IMR-90 (cell line): ENCODE measurements at regions not wholly inside any gene's neighbourhood (a gene's known extent, or its start where the extent isn't known, plus 50 kb on each side); places are given as distances from the start of the nearest gene placed in this dataset.
A peak's percentile ranks its signal among the peaks of the same experiment; 100 is the strongest.

ENCODE experiments used
- ATAC-seq: fragments of 200-7000 bp; cut with Tn5 transposase; 2 replicates; pipeline ENCODE4 v1.9.1; 2020; ENCODE audit warnings: low read depth, mild to moderate bottlenecking, moderate library complexity
- BruUV-seq: library from RNA; stranded (reverse); fragments of 400-500 nt; replicated peaks from 2 replicates; lab custom pipeline; 2021; lab: Mats Ljungman, UMichigan
- CTCF ChIA-PET: fragments of 300-600 bp; formaldehyde crosslinking; extraction: SDS; loops from one replicate; lab custom pipeline; 2021; ENCODE audit warnings: antibody characterized with exemption; lab: Yijun Ruan, JAX
- POLR2A ChIA-PET: fragments of 300-600 bp; sonication (Branson Sonifier 250); formaldehyde crosslinking; loops from one replicate; lab custom pipeline; 2022; ENCODE audit warnings: antibody characterized with exemption; ENCODE audit not compliant: unreplicated experiment; lab: Charles Lee
- DNase-seq: peaks from one replicate; pipeline ENCODE4 v3.0.0; 2013
- H2AFZ ChIP-seq: replicated peaks from 2 replicates; pipeline ENCODE3; 2013; ENCODE audit warnings: low read length, mild to moderate bottlenecking; ENCODE audit not compliant: poor library complexity
- H2AK5ac ChIP-seq: 2 replicates; pipeline ENCODE4 v1.6.1; 2013; ENCODE audit warnings: low read depth, low read length, inconsistent platforms
- H2AK9ac ChIP-seq: replicated peaks from 2 replicates; pipeline ENCODE3; 2013; ENCODE audit warnings: mild to moderate bottlenecking, low read depth, low read length, moderate library complexity; ENCODE audit not compliant: poor library complexity
- H2BK120ac ChIP-seq: 2 replicates; pipeline ENCODE4 v1.6.1; 2013; ENCODE audit warnings: low read depth, low read length, inconsistent platforms
- H2BK15ac ChIP-seq: 3 replicates; pipeline ENCODE4 v1.6.1; 2013; ENCODE audit warnings: low read depth, low read length, inconsistent platforms
- H2BK20ac ChIP-seq: 2 replicates; pipeline ENCODE4 v1.6.1; 2013; ENCODE audit warnings: low read depth, mild to moderate bottlenecking, inconsistent platforms, low read length, moderate library complexity
- H2BK5ac ChIP-seq: 2 replicates; pipeline ENCODE4 v1.6.1; 2013; ENCODE audit warnings: mild to moderate bottlenecking, low read depth, low read length, inconsistent platforms; ENCODE audit not compliant: poor library complexity, severe bottlenecking
- H3K14ac ChIP-seq: replicated peaks from 2 replicates; pipeline ENCODE4 v1.6.1; 2013; ENCODE audit warnings: low read depth, low read length, inconsistent platforms
- H3K18ac ChIP-seq: 2 replicates; pipeline ENCODE4 v1.6.1; 2013; ENCODE audit warnings: low read depth, low read length, control low read depth
- H3K23ac ChIP-seq: 2 replicates; pipeline ENCODE4 v1.6.1; 2013; ENCODE audit warnings: low read depth, low read length, inconsistent platforms
- H3K27ac ChIP-seq: 2 replicates; pipeline ENCODE4 v1.5.1; 2013; ENCODE audit warnings: mild to moderate bottlenecking, control low read depth, low read length; ENCODE audit not compliant: insufficient read depth
- H3K27me3 ChIP-seq: 2 replicates; pipeline ENCODE4 v1.6.1; 2013; ENCODE audit warnings: low read length; ENCODE audit not compliant: control insufficient read depth, insufficient read depth
- H3K36me3 ChIP-seq: 2 replicates; pipeline ENCODE4 v1.6.1; 2013; ENCODE audit warnings: low read length, mixed read lengths; ENCODE audit not compliant: control insufficient read depth, insufficient read depth
- H3K4ac ChIP-seq: 2 replicates; pipeline ENCODE4 v1.6.1; 2013; ENCODE audit warnings: low read depth, low read length, inconsistent platforms
- H3K4me1 ChIP-seq: 2 replicates; pipeline ENCODE4 v1.6.1; 2013; ENCODE audit warnings: low read length, mixed read lengths; ENCODE audit not compliant: control insufficient read depth, insufficient read depth
- H3K4me2 ChIP-seq: 2 replicates; pipeline ENCODE4 v1.6.1; 2013; ENCODE audit warnings: low read depth, mild to moderate bottlenecking, control low read depth, low read length, moderate library complexity
- H3K4me3 ChIP-seq: 2 replicates; pipeline ENCODE4 v1.5.1; 2013; ENCODE audit warnings: low read depth, mild to moderate bottlenecking, control low read depth, low read length, moderate library complexity; ENCODE audit not compliant: insufficient read depth
- H3K56ac ChIP-seq: 2 replicates; pipeline ENCODE4 v1.6.1; 2013; ENCODE audit warnings: low read length, inconsistent platforms; ENCODE audit not compliant: insufficient read depth; ENCODE audit errors: extremely low read depth
- H3K79me1 ChIP-seq, 2 experiments: 2 replicates each; pipeline ENCODE4 v1.6.1; 2013; ENCODE audit warnings: low read length in 2 of 2, inconsistent platforms in 1 of 2, low read depth in 1 of 2
- H3K9ac ChIP-seq: 2 replicates; pipeline ENCODE4 v1.6.1; 2013; ENCODE audit warnings: low read depth, low read length, control low read depth
- H3K9me1 ChIP-seq: 2 replicates; pipeline ENCODE4 v1.6.1; 2013; ENCODE audit warnings: low read length, inconsistent platforms; ENCODE audit not compliant: insufficient read depth
- H3K9me3 ChIP-seq: 2 replicates; pipeline ENCODE4 v1.6.1; 2013; ENCODE audit warnings: low read length; ENCODE audit not compliant: control insufficient read depth, insufficient read depth
- H4K20me1 ChIP-seq: 2 replicates; pipeline ENCODE4 v1.6.1; 2013; ENCODE audit warnings: low read length, inconsistent platforms; ENCODE audit not compliant: insufficient read depth
- H4K5ac ChIP-seq: 2 replicates; pipeline ENCODE4 v1.6.1; 2013; ENCODE audit warnings: mild to moderate bottlenecking, low read depth, low read length, control low read depth
- H4K8ac ChIP-seq, 2 experiments: 2 replicates each; pipeline ENCODE4 v1.6.1; 2013; ENCODE audit warnings: low read depth in 2 of 2, low read length in 2 of 2, control low read depth in 1 of 2, inconsistent platforms in 1 of 2
- H4K91ac ChIP-seq: 2 replicates; pipeline ENCODE4 v1.6.1; 2013; ENCODE audit warnings: low read depth, low read length, inconsistent platforms; ENCODE audit not compliant: insufficient read depth
- CHD1 ChIP-seq: IDR thresholded peaks from 2 replicates; pipeline ENCODE4 v1.6.1; 2012; ENCODE audit warnings: low read depth, low read length, improper control_type of control experiment
- ELK1 ChIP-seq: fragments of 150-350 bp; IDR thresholded peaks from 2 replicates; pipeline ENCODE4 v1.6.1; 2016; ENCODE audit warnings: low read depth, mild to moderate bottlenecking, low read length, moderate library complexity, borderline replicate concordance
- MXI1 ChIP-seq: IDR thresholded peaks from 2 replicates; pipeline ENCODE4 v1.6.1; 2012; ENCODE audit warnings: low read depth, mild to moderate bottlenecking, low read length, moderate library complexity, borderline replicate concordance
- NFE2L2 ChIP-seq: fragments of 150-350 bp; IDR thresholded peaks from 2 replicates; pipeline ENCODE4 v1.6.1; 2016; ENCODE audit warnings: low read depth, mild to moderate bottlenecking, low read length
- RFX5 ChIP-seq: IDR thresholded peaks from 2 replicates; pipeline ENCODE4 v1.8.0; 2012; ENCODE audit warnings: low read depth, mild to moderate bottlenecking, low read length, moderate library complexity
- SMC3 ChIP-seq: fragments of 150-350 bp; IDR thresholded peaks from 2 replicates; pipeline ENCODE4 v1.6.1; 2016; ENCODE audit warnings: low read depth, mild to moderate bottlenecking, antibody characterized with exemption, low read length, moderate library complexity
- USF2 ChIP-seq: fragments of 150-350 bp; IDR thresholded peaks from 2 replicates; pipeline ENCODE4 v1.6.1; 2017; ENCODE audit warnings: mild to moderate bottlenecking, antibody characterized with exemption, low read length, low read depth
- WGBS, 2 experiments: methylation state at CpG; one replicate each; pipeline versions ENCODE4 v1.1.5 to v1.1.7; 2013; ENCODE audit warnings: missing lambda C conversion rate in 2 of 2; ENCODE audit not compliant: insufficient read length in 1 of 2; ENCODE audit errors: extremely low coverage in 2 of 2; 5-methylcytosine and 5-hydroxymethylcytosine counted together
- dilution Hi-C: fragments of 300-500 bp; cut with HindIII; formaldehyde crosslinking; loops from one replicate; pipeline ENCODE4 v1.14.3; 2018; ENCODE audit warnings: low sequenced_read_pairs; ENCODE audit not compliant: unreplicated experiment
- in situ Hi-C: fragments of 300-500 bp; cut with MboI; formaldehyde crosslinking; loops from 3 replicates; pipeline ENCODE4 v1.14.3; 2019; ENCODE audit warnings: low sequenced_read_pairs, inconsistent platforms, mixed read lengths
- intact Hi-C: fragments of 100-400 bp; cut with micrococcal nuclease; formaldehyde crosslinking; loops from 2 replicates; pipeline ENCODE4 v1.10.0; 2022

GRCh38 chr1:244165021-244165420 is 113.9 kb downstream of the ZBTB18 start:
- Histone ChIP-seq H2BK20ac (peak overlapping the region; percentile 97), H3K79me1 (no peaks in the 10 kb centered on the region), H2AK9ac (peak overlapping the region; percentile 10), H3K4me2 (no peak overlapping the region), H3K27me3 (no peaks in the 10 kb centered on the region), H2AFZ (peak overlapping the region; percentile 17), H3K27ac (no peak overlapping the region), H3K36me3 (no peaks in the 10 kb centered on the region), H4K5ac (no peak overlapping the region), H2BK120ac (peak overlapping the region; percentile 98), H2AK5ac (peak overlapping the region; percentile 92), H3K9me3 (no peaks in the 10 kb centered on the region), H2BK5ac (peak overlapping the region; percentile 93), H3K14ac (peak overlapping the region; percentile 73; the same call in 1 of the 2 replicates), H3K4me3 (no peak overlapping the region), H3K18ac (peak overlapping the region; percentile 74; the same call in 1 of the 2 replicates), H3K9me1 (peaks cover 21% of the 10 kb centered on the region; the same call in 1 of the 2 replicates), H3K23ac (no peak overlapping the region), H4K20me1 (no peaks in the 10 kb centered on the region), H3K4ac (peak overlapping the region; percentile 94), H4K91ac (peak overlapping the region; percentile 88), H4K8ac (peak overlapping the region; percentile 23 to 96; a peak in 3 of 4 replicates), H3K4me1 (peaks cover 18% of the 10 kb centered on the region), H3K9ac (no peak overlapping the region), H2BK15ac (peak overlapping the region; percentile 65), H3K56ac (no peak overlapping the region)
- CTCF ChIA-PET = no interaction called here
- intact Hi-C loops = no loop called here
- no peak for DNase-seq
- dilution Hi-C loops = no loop called here
- BruUV-seq = no TSS peak
- POLR2A ChIA-PET = no interaction called here
- no peak for ATAC-seq
- in situ Hi-C loops = no loop called here
- WGBS, 2 experiments = no CpG with 5 or more reads among the region's 3 CpGs
- TF ChIP-seq CHD1 (no peak), SMC3 (no peak), NFE2L2 (no peak), USF2 (no peak), RFX5 (no peak), MXI1 (no peak), ELK1 (no peak)
